K562 (cell line): ENCODE measurements at regions not wholly inside any gene's neighbourhood (a gene's known extent, or its start where the extent isn't known, plus 50 kb on each side); places are given as distances from the start of the nearest gene placed in this dataset.

Experiments
- ATAC-seq: fragments of 200-7000 bp; cut with Tn5 transposase; 3 replicates; pipeline ENCODE4 v1.9.1; 2020; ENCODE audit warnings: moderate library complexity
- BruUV-seq: library from RNA; stranded (reverse); fragments of 400-500 nt; replicated peaks from 2 replicates; lab custom pipeline; 2021; lab: Mats Ljungman, UMichigan
- CTCF ChIA-PET: fragments of 300-600 bp; formaldehyde crosslinking; extraction: SDS; loops from one replicate; lab custom pipeline; 2021; ENCODE audit warnings: low intra/inter-chr PET ratio; lab: Yijun Ruan, JAX
- POLR2A ChIA-PET: fragments of 300-600, 350-650 bp; sonication (Branson Sonifier 250); formaldehyde crosslinking; extraction: SDS; loops from one replicate; lab custom pipeline; 2021; ENCODE audit warnings: antibody characterized with exemption, inconsistent platforms; lab: Yijun Ruan, JAX
- DNase-seq, 4 experiments: peaks; one replicate each; pipeline versions ENCODE4 v3.0.0 to v3.0.0-alpha.2; 2011 to 2018; ENCODE audit warnings: low spot score in 3 of 4, mixed read lengths in 3 of 4; ENCODE audit errors: extremely low read depth in 1 of 4
- FAIRE-seq: peaks from 2 replicates; lab custom pipeline; 2011; peaks lifted over from hg19 to GRCh38; lab: Jason Lieb, UNC
- H2AFZ ChIP-seq: 2 replicates; pipeline ENCODE4 v1.6.0; 2011; ENCODE audit warnings: low read depth, low read length, control low read depth, inconsistent platforms
- H3K27ac ChIP-seq: fragments of 200-600 bp; 3 replicates; pipeline ENCODE4 v1.8.0; 2011; ENCODE audit warnings: low read depth, mild to moderate bottlenecking, control low read depth, inconsistent platforms, low read length, moderate library complexity, mixed read lengths; ENCODE audit errors: extremely low read depth
- H3K27me3 ChIP-seq, 2 experiments: fragments of 300-600 bp in 1 of 2; 2 replicates in 1 of 2; 3 replicates in 1 of 2; pipeline versions ENCODE4 v1.6.0 to v1.8.0; 2011; ENCODE audit warnings: inconsistent platforms in 2 of 2, low read length in 2 of 2, mild to moderate bottlenecking in 1 of 2, mixed read lengths in 1 of 2, moderate library complexity in 1 of 2; ENCODE audit not compliant: control insufficient read depth in 2 of 2, insufficient read depth in 2 of 2
- H3K36me3 ChIP-seq: fragments of 300-600 bp; 3 replicates; pipeline ENCODE4 v1.8.0; 2011; ENCODE audit warnings: mild to moderate bottlenecking, low read length, inconsistent platforms; ENCODE audit not compliant: control insufficient read depth, insufficient read depth
- H3K4me1 ChIP-seq, 2 experiments: fragments of 200-600 bp in 1 of 2; replicated peaks in 1 of 2; 2 replicates in 1 of 2; 3 replicates in 1 of 2; pipeline versions ENCODE4 v1.5.1 to v1.8.0; 2011; ENCODE audit warnings: inconsistent platforms in 2 of 2, low read length in 2 of 2, mild to moderate bottlenecking in 1 of 2, mixed read lengths in 1 of 2, moderate library complexity in 1 of 2; ENCODE audit not compliant: control insufficient read depth in 2 of 2, insufficient read depth in 2 of 2
- H3K4me2 ChIP-seq: 2 replicates; pipeline ENCODE4 v1.6.1; 2011; ENCODE audit warnings: low read length, control low read depth, inconsistent platforms, mixed read lengths; ENCODE audit not compliant: insufficient read depth
- H3K4me3 ChIP-seq: fragments of 200-600 bp; sonication (generic), shearing (Covaris generic); 2 replicates; pipeline ENCODE4 v1.5.1; 2016; ENCODE audit warnings: control low read depth, inconsistent platforms
- H3K79me2 ChIP-seq: fragments of 200-600 bp; 3 replicates; pipeline ENCODE4 v1.8.0; 2011; ENCODE audit warnings: low read length, inconsistent platforms; ENCODE audit not compliant: control insufficient read depth, insufficient read depth
- H3K9ac ChIP-seq, 2 experiments: 2 replicates each; pipeline versions ENCODE4 v1.6.0 to v1.6.1; 2011; ENCODE audit warnings: low read depth in 2 of 2, low read length in 2 of 2, control low read depth in 1 of 2, inconsistent platforms in 1 of 2, mild to moderate bottlenecking in 1 of 2, mixed read lengths in 1 of 2; ENCODE audit not compliant: insufficient read depth in 1 of 2
- H3K9me1 ChIP-seq: one replicate; pipeline ENCODE4 v1.6.0; 2011; ENCODE audit warnings: inconsistent platforms, mild to moderate bottlenecking, low read length, moderate library complexity; ENCODE audit not compliant: control insufficient read depth, insufficient read depth
- H3K9me3 ChIP-seq: replicated peaks from 2 replicates; pipeline ENCODE4 v1.5.1; 2011; ENCODE audit warnings: low read depth, low read length, inconsistent platforms; ENCODE audit not compliant: control insufficient read depth, insufficient read depth
- H4K20me1 ChIP-seq: replicated peaks from 2 replicates; pipeline ENCODE4 v1.6.1; 2011; ENCODE audit warnings: low read length, inconsistent platforms, mixed read lengths; ENCODE audit not compliant: control insufficient read depth, insufficient read depth
- ATF1 ChIP-seq, 2 experiments: fragments of 450-650 bp in 1 of 2; IDR thresholded peaks; 2 replicates each; pipeline ENCODE4 v1.6.1; 2016; ENCODE audit warnings: missing compliant biosample characterization in 1 of 2, missing genetic modification characterization in 1 of 2
- CEBPG ChIP-seq, 3 experiments: fragments of 200-800 bp in 1 of 3; sonication (Bioruptor generic) in 1 of 3; sonication (generic) in 1 of 3; formaldehyde crosslinking in 1 of 3; IDR thresholded peaks in 2 of 3; conservative IDR thresholded peaks in 1 of 3; 2 replicates each; pipeline versions ENCODE4 v1.6.1 to v1.8.0; 2016 to 2022; ENCODE audit warnings: missing compliant biosample characterization in 2 of 3, missing genetic modification characterization in 2 of 3, mild to moderate bottlenecking in 1 of 3, missing genetic modification reagents in 1 of 3
- CGGBP1 ChIP-seq: fragments of 250-450 bp; sonication (Bioruptor Pico); IDR thresholded peaks from 2 replicates; pipeline ENCODE4 v1.9.0; 2021; ENCODE audit warnings: mild to moderate bottlenecking
- CREB1 ChIP-seq, 2 experiments: sonication (generic) in 1 of 2; formaldehyde crosslinking in 1 of 2; IDR thresholded peaks; 2 replicates each; pipeline versions ENCODE4 v1.6.1 to v1.8.0; 2012 to 2022; ENCODE audit warnings: inconsistent platforms in 1 of 2, mild to moderate bottlenecking in 1 of 2, missing genetic modification reagents in 1 of 2, moderate library complexity in 1 of 2
- EWSR1 ChIP-seq: fragments of 450-650 bp; IDR thresholded peaks from 2 replicates; pipeline ENCODE4 v1.6.1; 2018; ENCODE audit warnings: borderline replicate concordance, mild to moderate bottlenecking, low read depth, moderate library complexity; ENCODE audit not compliant: partially characterized antibody
- HDGF ChIP-seq: fragments of 450-650 bp; IDR thresholded peaks from 2 replicates; pipeline ENCODE4 v1.6.1; 2016
- HNRNPH1 ChIP-seq: fragments of 200-400 bp; formaldehyde crosslinking; optimal IDR thresholded peaks from 2 replicates; pipeline ENCODE3; 2017; ENCODE audit warnings: low read depth, mild to moderate bottlenecking, low read length, moderate library complexity
- HNRNPUL1 ChIP-seq: fragments of 200-400 bp; formaldehyde crosslinking; IDR thresholded peaks from 2 replicates; pipeline ENCODE4 v1.6.1; 2017; ENCODE audit warnings: low read length
- KLF1 ChIP-seq: fragments of 450-650 bp; IDR thresholded peaks from 2 replicates; pipeline ENCODE4 v1.6.1; 2016; ENCODE audit warnings: missing genetic modification characterization, missing compliant biosample characterization
- MAZ ChIP-seq, 2 experiments: fragments of 450-650 bp in 1 of 2; sonication (generic) in 1 of 2; formaldehyde crosslinking; IDR thresholded peaks in 1 of 2; conservative IDR thresholded peaks in 1 of 2; 2 replicates each; pipeline versions ENCODE4 v1.4.0 to v1.5.0; 2020; ENCODE audit warnings: mild to moderate bottlenecking in 1 of 2, missing genetic modification reagents in 1 of 2
- NFXL1 ChIP-seq: fragments of 450-650 bp; formaldehyde crosslinking; IDR thresholded peaks from 2 replicates; pipeline ENCODE4 v1.4.0; 2021; ENCODE audit warnings: mild to moderate bottlenecking
- POLR2H ChIP-seq: IDR thresholded peaks from 2 replicates; pipeline ENCODE4 v1.6.1; 2016; ENCODE audit warnings: missing genetic modification characterization, low read depth, mild to moderate bottlenecking, control low read depth, missing compliant biosample characterization, moderate library complexity
- POLR3G ChIP-seq: IDR thresholded peaks from 2 replicates; pipeline ENCODE4 v1.6.1; 2011; ENCODE audit not compliant: insufficient read length, insufficient replicate concordance; ENCODE audit errors: extremely low read depth
- SMARCA5 ChIP-seq: fragments of 450-650 bp; IDR thresholded peaks from 2 replicates; pipeline ENCODE4 v1.6.1; 2016
- USF2 ChIP-seq: sonication (generic); formaldehyde crosslinking; IDR thresholded peaks from 2 replicates; pipeline ENCODE4 v1.5.0; 2020; ENCODE audit warnings: missing genetic modification reagents
- ZBTB11 ChIP-seq, 3 experiments: fragments of 200-800 bp in 1 of 3; fragments of 250-450 bp in 1 of 3; fragments of 450-650 bp in 1 of 3; sonication (Bioruptor Pico) in 1 of 3; sonication (Bioruptor generic) in 1 of 3; formaldehyde crosslinking in 1 of 3; IDR thresholded peaks; 2 replicates each; pipeline versions ENCODE4 v1.6.1 to v1.8.0; 2016 to 2022; ENCODE audit warnings: mild to moderate bottlenecking in 2 of 3, missing genetic modification characterization in 2 of 3, missing compliant biosample characterization in 1 of 3, moderate library complexity in 1 of 3
- ZNF512 ChIP-seq: IDR thresholded peaks from 2 replicates; pipeline ENCODE4 v1.6.1; 2016; ENCODE audit warnings: missing genetic modification characterization, missing compliant biosample characterization
- ZNF717 ChIP-seq: fragments of 250-450 bp; sonication (Bioruptor Pico); IDR thresholded peaks from 2 replicates; pipeline ENCODE4 v1.5.0; 2021
- WGBS: fragments of 100-300 bp; shearing (Covaris generic); methylation state at CpG from one replicate; pipeline ENCODE4 v1.1.6; 2016; ENCODE audit warnings: low coverage, mixed read lengths; ENCODE audit not compliant: insufficient coverage; ENCODE audit errors: missing lambda C conversion rate; 5-methylcytosine and 5-hydroxymethylcytosine counted together
- in situ Hi-C: fragments of 300-500 bp; cut with MboI; formaldehyde crosslinking; loops from 4 replicates; pipeline ENCODE4 v1.15.0; 2018; ENCODE audit warnings: inconsistent platforms, mixed read lengths
- intact Hi-C: fragments of 100-400 bp; cut with micrococcal nuclease; formaldehyde crosslinking; loops from 2 replicates; pipeline ENCODE4 v1.14.2; 2022

GRCh38 chr7:46970131-46970430, 611.8 kb downstream of the TNS3 start:
- no peak overlapping the region for H3K27ac ChIP-seq
- DNase-seq, result no peak
- no peaks in the 10 kb centered on the region for H3K4me1 ChIP-seq
- H3K4me2 ChIP-seq, result no peak overlapping the region
- ChIA-PET POLR2A (no interaction called here), CTCF (no interaction called here)
- no peak for FAIRE-seq
- H3K36me3 ChIP-seq, result no peaks in the 10 kb centered on the region
- WGBS, result 0% methylated on average over 5 of the region's 5 CpGs
- H3K9me3 ChIP-seq, result no peaks in the 10 kb centered on the region
- no peaks in the 10 kb centered on the region for H3K9me1 ChIP-seq
- no peak overlapping the region for H3K9ac ChIP-seq
- H3K27me3 ChIP-seq, result no peaks in the 10 kb centered on the region
- intact Hi-C loops (no loop called here), in situ Hi-C loops (no loop called here)
- no peaks in the 10 kb centered on the region for H3K79me2 ChIP-seq
- no peak overlapping the region for H3K4me3 ChIP-seq
- no TSS peak for BruUV-seq
- no peak overlapping the region for H2AFZ ChIP-seq
- H4K20me1 ChIP-seq, result no peaks in the 10 kb centered on the region
- no peak for ATAC-seq
- TF ChIP-seq KLF1 (tag) (no peak), ATF1 (CRISPR knock-in tag; IDR thresholded peaks at IDR 0.05) (no peak), ATF1 (tag; IDR thresholded peaks at IDR 0.05) (no peak), POLR2H (no peak), MAZ (CRISPR knock-in tag; conservative IDR thresholded peaks at IDR 0.05 in 1 of 2, IDR thresholded peaks at IDR 0.05 in 1 of 2) (no peak), CEBPG (CRISPR knock-in tag; IDR thresholded peaks at IDR 0.05) (no peak), CEBPG (tag; conservative IDR thresholded peaks at IDR 0.05 in 1 of 2, IDR thresholded peaks at IDR 0.05 in 1 of 2) (no peak), SMARCA5 (no peak), CREB1 (IDR thresholded peaks at IDR 0.05) (no peak), CREB1 (CRISPR knock-in tag; IDR thresholded peaks at IDR 0.05) (no peak), HNRNPH1 (no peak), EWSR1 (no peak), NFXL1 (CRISPR knock-in tag) (no peak), ZBTB11 (CRISPR knock-in tag; IDR thresholded peaks at IDR 0.05) (no peak), USF2 (CRISPR knock-in tag) (no peak), ZNF717 (no peak), HDGF (no peak), POLR3G (no peak), ZNF512 (no peak), CGGBP1 (no peak), HNRNPUL1 (no peak)
